SK-N-MC (cell line): ENCODE measurements at regions not wholly inside any gene's neighbourhood (a gene's known extent, or its start where the extent isn't known, plus 50 kb on each side); places are given as distances from the start of the nearest gene placed in this dataset.

Experiments used
- EZH2 ChIP-seq: fragments of 200-600 bp; sonication (generic); IDR thresholded peaks from one replicate; pipeline ENCODE4 v1.6.1; 2017; ENCODE audit warnings: antibody characterized with exemption
- FOXP2 ChIP-seq: optimal IDR thresholded peaks from 2 replicates; pipeline ENCODE3; 2011; ENCODE audit warnings: mild to moderate bottlenecking, moderate library complexity; ENCODE audit not compliant: insufficient read depth; ENCODE audit errors: extremely low read length, control extremely low read depth

GRCh38 chr9:91483189-91483691 lies 59.6 kb upstream of the NFIL3 start:
- no peak for TF ChIP-seq EZH2
- TF ChIP-seq FOXP2, result no peak
